PC-3 (cell line): ENCODE measurements at regions not wholly inside any gene's neighbourhood (a gene's known extent, or its start where the extent isn't known, plus 50 kb on each side); places are given as distances from the start of the nearest gene placed in this dataset.

Experiments used
- ATAC-seq: fragments of 200-7000 bp; cut with Tn5 transposase; 2 replicates; pipeline ENCODE4 v1.9.1; 2020; ENCODE audit warnings: mild to moderate bottlenecking, moderate library complexity
- BruUV-seq: library from RNA; stranded (reverse); fragments of 400-500 nt; replicated peaks from 2 replicates; lab custom pipeline; 2021; lab: Mats Ljungman, UMichigan
- CTCF ChIA-PET: fragments of 300-600 bp; sonication (Branson Sonifier 250); formaldehyde crosslinking; loops from one replicate; lab custom pipeline; 2022; ENCODE audit warnings: antibody characterized with exemption; lab: Charles Lee
- POLR2A ChIA-PET: fragments of 300-600 bp; sonication (Branson Sonifier 250); formaldehyde crosslinking; loops from one replicate; lab custom pipeline; 2022; ENCODE audit warnings: antibody characterized with exemption; ENCODE audit not compliant: unreplicated experiment; lab: Charles Lee
- DNase-seq: peaks from one replicate; pipeline ENCODE4 v3.0.0-alpha.2; 2015
- H2AFZ ChIP-seq: fragments of 300-600 bp; sonication (generic); 2 replicates; pipeline ENCODE4 v1.6.0; 2016; ENCODE audit warnings: antibody characterized with exemption, low read length
- H3F3A ChIP-seq: fragments of 300-600 bp; sonication (generic); one replicate; pipeline ENCODE4 v1.6.0; 2017; ENCODE audit warnings: antibody characterized with exemption, low read length, control low read depth, mild to moderate bottlenecking; ENCODE audit not compliant: unreplicated experiment
- H3K27ac ChIP-seq: fragments of 300-600 bp; sonication (generic); 2 replicates; pipeline ENCODE4 v1.5.1; 2016; ENCODE audit warnings: mild to moderate bottlenecking, low read length
- H3K27me3 ChIP-seq: fragments of 300-600 bp; sonication (generic); 2 replicates; pipeline ENCODE4 v1.6.1; 2016; ENCODE audit warnings: low read length, mixed read lengths
- H3K36me3 ChIP-seq: fragments of 300-600 bp; sonication (generic); 2 replicates; pipeline ENCODE4 v1.6.1; 2016; ENCODE audit warnings: low read depth, mixed run types, low read length, mixed read lengths
- H3K4me1 ChIP-seq: fragments of 300-600 bp; sonication (generic); 2 replicates; pipeline ENCODE4 v1.5.1; 2016; ENCODE audit warnings: low read length; ENCODE audit not compliant: insufficient read depth
- H3K4me2 ChIP-seq: fragments of 300-600 bp; sonication (generic); 2 replicates; pipeline ENCODE4 v1.6.0; 2016; ENCODE audit warnings: low read length
- H3K4me3 ChIP-seq: fragments of 300-600 bp; sonication (generic); 2 replicates; pipeline ENCODE4 v1.5.1; 2016; ENCODE audit warnings: mild to moderate bottlenecking, low read length, mixed read lengths
- H3K79me2 ChIP-seq: fragments of 300-600 bp; sonication (generic); 2 replicates; pipeline ENCODE4 v1.6.1; 2017; ENCODE audit warnings: low read length, mixed read lengths
- H3K9ac ChIP-seq: fragments of 300-600 bp; sonication (generic); 2 replicates; pipeline ENCODE4 v1.6.0; 2016; ENCODE audit warnings: mild to moderate bottlenecking, low read length
- H3K9me2 ChIP-seq: fragments of 300-600 bp; sonication (generic); replicated peaks from 2 replicates; pipeline ENCODE4 v1.6.1; 2016; ENCODE audit warnings: mixed run types, low read length, mixed read lengths
- H3K9me3 ChIP-seq: fragments of 300-600 bp; sonication (generic); 2 replicates; pipeline ENCODE4 v1.6.1; 2016; ENCODE audit warnings: low read length, mixed read lengths
- H4K20me1 ChIP-seq: fragments of 300-600 bp; sonication (generic); 2 replicates; pipeline ENCODE4 v1.6.1; 2016; ENCODE audit warnings: low read length, mixed read lengths
- EZH2 ChIP-seq: fragments of 300-600 bp; sonication (generic); IDR thresholded peaks from one replicate; pipeline ENCODE4 v1.6.1; 2017; ENCODE audit warnings: antibody characterized with exemption, mild to moderate bottlenecking, low read length; ENCODE audit not compliant: unreplicated experiment
- EZH2phosphoT487 ChIP-seq: fragments of 300-600 bp; sonication (generic); IDR thresholded peaks from 2 replicates; pipeline ENCODE4 v1.6.1; 2018; ENCODE audit warnings: mild to moderate bottlenecking, antibody characterized with exemption, low read length, borderline replicate concordance
- intact Hi-C: fragments of 100-400 bp; cut with micrococcal nuclease; formaldehyde crosslinking; loops from 2 replicates; pipeline ENCODE4 v1.9.0; 2023
- TF ChIP-seq, protein P1 (sequence below): fragments of 300-600 bp; sonication (generic); conservative IDR thresholded peaks from 2 replicates; pipeline ENCODE4 v1.5.1; 2017; ENCODE audit warnings: antibody characterized with exemption, low read depth, mild to moderate bottlenecking, low read length

GRCh38 chr1:170407138-170407537 is 124.8 kb upstream of the GORAB start:
- Histone ChIP-seq H3K4me1 (no peaks in the 10 kb centered on the region), H3K36me3 (no peaks in the 10 kb centered on the region), H3K9me2 (no peaks in the 10 kb centered on the region), H3K27me3 (peaks cover 19% of the 10 kb centered on the region; the same call in 1 of the 2 replicates), H3K79me2 (no peaks in the 10 kb centered on the region), H3K9ac (no peak overlapping the region), H3K9me3 (no peaks in the 10 kb centered on the region), H3K4me2 (no peak overlapping the region), H3K27ac (no peak overlapping the region), H3F3A (no peaks in the 10 kb centered on the region), H4K20me1 (no peaks in the 10 kb centered on the region), H3K4me3 (no peak overlapping the region), H2AFZ (no peak overlapping the region)
- no peak for DNase-seq
- intact Hi-C loops, result no loop called here
- TF ChIP-seq, protein P1, sequence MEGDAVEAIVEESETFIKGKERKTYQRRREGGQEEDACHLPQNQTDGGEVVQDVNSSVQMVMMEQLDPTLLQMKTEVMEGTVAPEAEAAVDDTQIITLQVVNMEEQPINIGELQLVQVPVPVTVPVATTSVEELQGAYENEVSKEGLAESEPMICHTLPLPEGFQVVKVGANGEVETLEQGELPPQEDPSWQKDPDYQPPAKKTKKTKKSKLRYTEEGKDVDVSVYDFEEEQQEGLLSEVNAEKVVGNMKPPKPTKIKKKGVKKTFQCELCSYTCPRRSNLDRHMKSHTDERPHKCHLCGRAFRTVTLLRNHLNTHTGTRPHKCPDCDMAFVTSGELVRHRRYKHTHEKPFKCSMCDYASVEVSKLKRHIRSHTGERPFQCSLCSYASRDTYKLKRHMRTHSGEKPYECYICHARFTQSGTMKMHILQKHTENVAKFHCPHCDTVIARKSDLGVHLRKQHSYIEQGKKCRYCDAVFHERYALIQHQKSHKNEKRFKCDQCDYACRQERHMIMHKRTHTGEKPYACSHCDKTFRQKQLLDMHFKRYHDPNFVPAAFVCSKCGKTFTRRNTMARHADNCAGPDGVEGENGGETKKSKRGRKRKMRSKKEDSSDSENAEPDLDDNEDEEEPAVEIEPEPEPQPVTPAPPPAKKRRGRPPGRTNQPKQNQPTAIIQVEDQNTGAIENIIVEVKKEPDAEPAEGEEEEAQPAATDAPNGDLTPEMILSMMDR, result no peak
- no peak for TF ChIP-seq EZH2phosphoT487
- TF ChIP-seq EZH2, result no peak
- no peak for ATAC-seq
- POLR2A ChIA-PET, result no interaction called here
- BruUV-seq, result no TSS peak
- CTCF ChIA-PET, result no interaction called here

GRCh38 chr1:170407581-170407980 is 124.4 kb upstream of the GORAB start:
- Histone ChIP-seq H3K9me2 (no peaks in the 10 kb centered on the region), H3K9ac (no peak overlapping the region), H3K79me2 (no peaks in the 10 kb centered on the region), H3K36me3 (no peaks in the 10 kb centered on the region), H3K9me3 (no peaks in the 10 kb centered on the region), H3K4me3 (no peak overlapping the region), H2AFZ (no peak overlapping the region), H4K20me1 (no peaks in the 10 kb centered on the region), H3K27ac (no peak overlapping the region), H3K4me1 (no peaks in the 10 kb centered on the region), H3K4me2 (no peak overlapping the region), H3K27me3 (peaks cover 19% of the 10 kb centered on the region; the same call in 1 of the 2 replicates), H3F3A (no peaks in the 10 kb centered on the region)
- ATAC-seq (no peak), DNase-seq (no peak)
- intact Hi-C loops, result no loop called here
- TF ChIP-seq EZH2phosphoT487, result no peak
- no peak for TF ChIP-seq EZH2
- TF ChIP-seq, protein P1, result no peak
- ChIA-PET POLR2A (no interaction called here), CTCF (no interaction called here)
- BruUV-seq, result no TSS peak

- H2AFZ ChIP-seq, result no peak overlapping the region
- no peak overlapping the region for H3K4me3 ChIP-seq
- no peak overlapping the region for H3K9ac ChIP-seq
- H3K36me3 ChIP-seq, result no peaks in the 10 kb centered on the region
- peak; percentile 46 for DNase-seq
- H3K9me3 ChIP-seq, result no peaks in the 10 kb centered on the region
- H4K20me1 ChIP-seq, result no peaks in the 10 kb centered on the region
- TF ChIP-seq EZH2, result no peak
- ATAC-seq, result no peak
- intact Hi-C loops, result no loop called here
- H3K79me2 ChIP-seq, result no peaks in the 10 kb centered on the region
- POLR2A ChIA-PET, result no interaction called here
- no peaks in the 10 kb centered on the region for H3K4me1 ChIP-seq
- no peaks in the 10 kb centered on the region for H3K9me2 ChIP-seq
- peaks cover 12% of the 10 kb centered on the region; the same call in 1 of the 2 replicates for H3K27me3 ChIP-seq
- CTCF ChIA-PET, result no interaction called here
- no TSS peak for BruUV-seq
- no peaks in the 10 kb centered on the region for H3F3A ChIP-seq
- no peak overlapping the region for H3K27ac ChIP-seq
- H3K4me2 ChIP-seq, result no peak overlapping the region
These were observed 121.4 kb upstream of the GORAB start for GRCh38 chr1:170410401-170411166.
